GM19238 (cell line): ENCODE measurements at regions not wholly inside any gene's neighbourhood (a gene's known extent, or its start where the extent isn't known, plus 50 kb on each side); places are given as distances from the start of the nearest gene placed in this dataset.
"Not testable (repeated sequence)": the region's sequence is repeated elsewhere in the genome, so short reads cannot be mapped to it uniquely, and the experiment has no call there.

ENCODE experiments used
- DNase-seq: peaks from one replicate; pipeline ENCODE4 v3.0.0; 2011; ENCODE audit warnings: low spot score; ENCODE audit not compliant: insufficient read length

DNA sequence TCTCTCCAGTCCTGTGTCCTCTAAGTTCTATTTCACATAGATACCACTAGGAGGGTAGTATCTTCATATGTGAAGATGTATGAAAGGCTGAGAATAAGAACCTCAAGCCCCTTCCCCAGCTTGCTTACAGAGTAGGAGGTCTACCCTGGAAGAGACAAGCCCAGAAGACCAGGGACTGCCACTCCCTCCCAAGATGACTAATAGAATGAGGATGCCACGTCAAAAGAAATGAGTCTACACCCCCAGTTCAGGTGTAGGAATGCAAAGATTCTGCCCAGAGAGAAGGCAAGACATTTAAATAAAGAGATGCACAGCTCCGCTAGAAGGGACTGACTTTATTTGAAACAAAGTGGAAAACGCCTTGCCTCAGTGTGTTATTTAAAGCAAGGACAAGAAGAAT lies 1006.0 kb upstream of the USP15 start:
- no peak for DNase-seq

DNA sequence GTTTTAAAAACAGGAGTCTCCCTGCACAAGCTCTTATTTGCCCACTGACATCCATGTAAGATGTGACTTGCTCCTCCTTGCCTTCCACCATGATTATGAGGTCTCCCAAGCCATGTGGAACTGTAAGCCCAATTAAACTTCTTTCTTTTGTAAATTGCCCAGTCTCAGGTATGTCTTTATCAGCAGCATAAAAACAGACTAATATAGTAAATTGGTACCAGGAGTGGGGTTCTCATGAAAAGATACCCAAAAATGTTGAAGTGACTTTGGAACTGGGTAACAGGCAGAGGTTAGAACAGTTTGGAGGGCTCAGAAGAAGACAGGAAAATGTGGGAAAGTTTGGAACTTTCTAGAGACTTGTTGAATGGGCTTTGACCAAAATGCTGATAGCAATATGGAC lies 995.9 kb upstream of the USP15 start:
- not testable (repeated sequence) for DNase-seq

DNA sequence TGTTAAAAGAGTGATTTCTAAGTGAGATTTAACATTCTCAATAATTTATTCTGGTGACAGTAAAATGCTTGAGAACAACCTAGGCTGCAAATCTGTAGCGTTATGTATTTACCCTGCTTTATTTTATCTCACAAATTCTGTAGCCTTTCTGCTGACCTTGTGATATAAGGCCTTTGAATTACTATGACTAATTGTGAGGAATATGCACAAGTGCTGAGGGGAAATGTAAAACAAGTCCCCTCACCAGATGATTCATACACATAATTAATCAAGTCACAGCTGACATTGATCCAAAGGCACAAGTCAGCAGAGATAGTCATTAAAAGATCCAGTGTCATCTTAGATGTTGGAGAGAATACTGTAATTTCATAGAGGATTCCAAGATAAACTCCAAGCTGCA lies 992.7 kb upstream of the USP15 start:
- DNase-seq: no peak

DNA sequence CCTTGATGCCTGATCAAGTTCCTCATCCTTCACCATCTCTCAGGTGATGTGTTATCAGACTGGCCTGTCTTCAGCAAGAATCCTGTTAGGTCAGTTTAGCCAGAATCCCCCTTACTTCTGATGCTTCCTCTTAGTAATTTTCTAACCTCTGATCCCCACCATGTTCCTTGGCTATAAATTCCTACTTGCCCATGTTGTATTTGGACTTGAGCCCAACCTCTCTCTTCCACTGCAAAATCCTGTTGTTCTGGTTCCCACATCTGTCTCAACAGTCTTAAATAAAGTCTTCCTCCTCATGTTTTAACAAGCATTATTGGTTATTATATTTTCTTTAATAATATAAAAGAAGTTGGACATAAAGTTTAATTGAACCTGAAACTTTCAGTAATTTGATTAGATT lies 987.8 kb upstream of the USP15 start:
- DNase-seq: no peak

DNA sequence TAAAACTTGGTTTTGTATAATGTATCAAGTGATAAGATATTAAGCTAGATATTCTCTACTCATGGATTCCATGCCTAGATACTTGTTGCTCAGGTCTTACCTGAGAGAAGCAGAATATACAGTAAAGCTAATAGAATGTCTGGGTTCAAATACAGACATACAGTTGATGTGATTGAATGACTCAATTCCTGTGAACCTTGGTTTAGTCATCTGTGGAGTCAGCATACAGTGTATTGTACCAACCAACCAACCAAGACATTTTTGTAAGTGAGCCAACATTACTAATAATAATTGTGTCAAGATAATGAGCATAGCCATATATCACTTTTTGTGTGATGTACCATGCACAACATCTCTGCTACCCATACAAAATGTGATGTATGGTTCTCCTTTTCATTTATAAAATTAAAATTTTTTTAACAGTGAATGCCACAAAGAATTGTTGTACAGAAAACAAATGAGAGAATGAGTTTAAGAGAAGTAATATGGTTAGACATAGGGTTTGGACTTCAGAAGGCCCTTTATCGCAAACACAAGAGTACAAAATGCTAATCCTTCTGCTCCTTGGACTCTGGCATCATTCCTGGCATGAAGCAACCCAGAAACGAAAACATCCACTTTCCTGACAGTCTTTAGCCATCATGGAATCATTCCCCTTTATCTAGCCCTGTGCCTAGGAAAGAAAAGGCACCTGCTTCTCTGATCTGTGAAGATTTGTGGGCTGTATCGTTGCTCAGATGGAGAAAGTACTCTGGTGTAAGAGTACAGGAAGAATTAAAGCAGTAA lies 977.2 kb upstream of the USP15 start:
- DNase-seq: no peak

DNA sequence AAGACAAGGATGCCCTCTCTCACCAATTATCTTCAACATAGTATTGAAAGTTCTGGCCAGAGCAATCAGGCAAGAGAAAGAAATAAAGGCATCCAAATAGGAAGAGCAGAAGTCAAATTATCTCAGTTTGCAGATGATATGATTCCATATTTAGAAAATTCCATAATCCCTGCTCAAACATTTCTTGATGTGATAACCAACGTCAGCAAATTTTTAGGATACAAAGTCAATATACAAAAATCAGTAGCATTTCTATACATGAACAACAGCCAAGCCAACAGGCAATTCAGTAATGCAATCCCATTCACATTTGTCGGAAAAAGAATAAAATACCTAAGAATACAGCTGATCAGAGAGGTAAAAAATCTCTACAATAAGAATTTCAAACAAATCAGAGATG lies 969.7 kb upstream of the USP15 start:
- DNase-seq: no peak

DNA sequence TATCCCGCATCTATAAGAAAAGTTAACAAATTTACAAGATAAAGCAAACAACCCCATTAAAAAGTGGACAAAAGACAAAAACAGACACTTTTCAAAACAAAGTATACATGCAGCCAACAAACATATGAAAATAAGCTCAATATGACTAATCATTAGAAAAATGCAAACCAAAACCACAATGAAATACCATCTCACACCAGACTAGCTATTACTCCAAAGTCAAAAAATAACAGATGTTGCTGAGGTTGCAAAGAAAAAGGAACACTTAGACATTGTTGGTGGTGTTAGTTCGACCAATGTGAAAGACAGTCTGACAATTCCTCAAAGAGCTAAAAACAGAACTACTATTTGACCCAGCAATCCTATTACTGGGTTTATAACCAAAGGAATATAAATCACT lies 968.6 kb upstream of the USP15 start:
- no peak for DNase-seq

DNA sequence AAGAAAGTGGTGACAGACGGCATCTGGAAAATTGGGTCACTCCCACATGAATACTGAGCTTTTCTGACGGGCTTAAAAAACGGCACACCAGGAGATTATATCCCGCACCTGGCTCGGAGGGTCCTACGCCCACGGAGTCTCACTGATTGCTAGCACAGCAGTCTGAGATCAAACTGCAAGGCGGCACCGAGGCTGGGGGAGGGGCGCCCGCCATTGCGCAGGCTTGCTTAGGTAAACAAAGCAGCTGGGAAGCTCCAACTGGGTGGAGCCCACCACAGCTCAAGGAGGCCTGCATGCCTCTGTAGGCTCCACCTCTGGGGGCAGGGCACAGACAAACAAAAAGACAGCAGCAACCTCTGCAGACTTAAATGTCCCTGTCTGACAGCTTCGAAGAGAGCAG lies 966.2 kb upstream of the USP15 start:
- not testable (repeated sequence) for DNase-seq

DNA sequence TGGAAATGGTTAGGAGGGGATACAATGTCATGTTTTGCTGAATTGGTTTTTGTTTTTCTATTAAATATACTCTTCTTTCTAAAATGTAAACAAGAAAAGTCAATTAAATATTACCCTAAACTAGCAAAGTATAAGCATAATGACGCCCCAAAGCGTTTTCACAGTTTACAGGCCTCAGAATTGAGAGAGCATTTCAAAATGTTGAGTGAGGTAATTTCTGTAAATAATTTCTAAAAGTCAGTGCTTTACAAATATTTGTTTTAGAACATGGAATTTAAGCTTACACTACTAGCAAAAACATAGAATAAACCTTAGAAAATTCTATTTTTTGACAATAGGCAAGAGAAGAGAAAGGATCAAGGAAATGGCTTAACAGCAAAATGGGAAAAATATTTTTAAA lies 958.4 kb upstream of the USP15 start:
- no peak for DNase-seq

DNA sequence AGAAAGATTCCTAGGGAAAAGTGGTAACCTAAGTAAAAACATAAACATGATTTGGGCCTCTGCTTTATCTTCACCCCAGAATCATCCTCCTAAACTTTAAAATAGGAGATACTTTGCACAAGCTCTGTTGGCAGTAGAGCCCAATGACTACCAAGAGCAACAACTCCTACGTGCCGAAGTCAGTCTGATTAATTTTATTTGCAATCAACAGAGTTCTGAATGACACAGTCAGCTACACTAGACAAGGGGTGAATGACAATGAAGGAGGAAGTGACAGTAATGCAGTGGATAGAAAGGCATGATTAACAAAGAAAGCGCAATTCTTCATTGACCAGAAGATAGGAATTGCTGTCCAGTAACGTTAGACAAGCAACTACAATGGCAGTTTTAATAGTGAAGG lies 957.9 kb upstream of the USP15 start:
- no peak for DNase-seq

DNA sequence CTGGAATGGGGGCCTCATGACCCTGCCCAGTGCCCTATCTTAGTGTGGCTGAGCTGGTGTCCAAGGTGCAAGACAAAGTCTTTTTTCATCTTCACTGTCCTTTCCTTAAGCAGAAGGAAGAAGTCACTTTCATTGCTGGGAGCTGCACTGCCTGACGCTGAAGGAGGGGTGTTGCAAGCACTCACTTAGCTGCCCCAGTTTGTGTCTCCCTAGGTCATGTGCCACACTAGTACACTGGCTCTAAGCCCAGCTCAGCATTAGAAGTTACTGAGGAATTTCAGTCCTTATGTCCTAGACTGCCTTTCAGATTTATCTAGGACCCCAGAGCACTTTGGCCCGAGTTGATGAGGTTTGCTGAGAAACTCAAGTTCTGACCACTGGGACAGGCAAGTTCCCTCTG lies 952.0 kb upstream of the USP15 start:
- DNase-seq: no peak

DNA sequence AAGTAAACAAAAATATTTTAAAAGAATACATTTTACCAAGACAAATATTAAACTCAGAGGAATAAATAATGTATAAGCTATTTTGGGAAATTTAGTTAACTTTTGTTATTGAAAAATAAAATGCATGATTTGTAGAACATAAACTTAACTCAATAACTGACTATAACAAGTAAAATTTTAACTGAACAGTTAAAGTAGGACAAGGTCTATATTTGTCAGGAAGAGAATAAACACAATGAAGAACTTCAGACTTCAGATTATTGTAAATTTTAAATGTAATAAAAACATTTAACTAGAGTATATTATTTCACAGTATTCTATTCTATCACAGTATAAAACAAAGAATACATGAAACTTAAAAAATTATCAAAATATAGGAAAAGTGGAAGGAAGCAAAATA lies 948.8 kb upstream of the USP15 start:
- no peak for DNase-seq

DNA sequence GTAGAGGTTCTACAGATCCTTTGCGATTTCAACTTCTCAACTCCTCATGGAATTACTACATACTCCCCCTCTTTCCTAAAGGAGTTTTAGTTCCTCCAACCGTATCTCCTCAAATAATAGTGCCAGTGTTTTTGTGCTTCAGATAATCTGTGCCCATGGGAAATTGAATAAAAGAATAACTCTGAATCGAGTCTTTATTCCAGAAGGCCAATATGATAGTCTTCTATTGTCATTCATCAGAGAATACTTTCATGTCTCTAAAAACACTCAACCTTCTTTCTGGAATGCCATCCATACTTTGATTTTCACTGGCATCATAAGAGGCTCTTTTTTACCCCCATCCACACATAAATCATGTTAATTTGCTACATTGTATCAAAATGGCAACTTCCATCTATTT lies 911.3 kb upstream of the USP15 start:
- DNase-seq: no peak

DNA sequence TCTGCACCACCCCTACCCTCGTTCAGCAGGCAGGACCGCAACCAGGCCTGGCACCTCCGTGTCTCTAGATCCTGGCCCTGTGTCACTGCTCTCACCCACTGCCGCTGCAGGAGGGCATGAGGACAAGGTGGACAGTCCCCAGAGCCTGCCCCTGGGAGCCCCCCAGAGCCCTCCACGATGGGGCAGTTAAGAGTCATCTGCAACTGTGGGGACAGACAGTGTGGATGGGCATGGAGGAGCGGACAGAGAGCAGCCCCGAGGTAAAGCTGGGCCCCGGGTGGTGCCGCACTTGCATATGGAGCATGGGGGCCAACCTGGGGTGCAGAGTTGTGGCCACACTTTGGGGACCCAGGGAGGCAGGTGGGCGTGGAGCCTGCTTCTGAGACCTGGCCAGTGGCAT lies 905.1 kb upstream of the USP15 start:
- no peak for DNase-seq

DNA sequence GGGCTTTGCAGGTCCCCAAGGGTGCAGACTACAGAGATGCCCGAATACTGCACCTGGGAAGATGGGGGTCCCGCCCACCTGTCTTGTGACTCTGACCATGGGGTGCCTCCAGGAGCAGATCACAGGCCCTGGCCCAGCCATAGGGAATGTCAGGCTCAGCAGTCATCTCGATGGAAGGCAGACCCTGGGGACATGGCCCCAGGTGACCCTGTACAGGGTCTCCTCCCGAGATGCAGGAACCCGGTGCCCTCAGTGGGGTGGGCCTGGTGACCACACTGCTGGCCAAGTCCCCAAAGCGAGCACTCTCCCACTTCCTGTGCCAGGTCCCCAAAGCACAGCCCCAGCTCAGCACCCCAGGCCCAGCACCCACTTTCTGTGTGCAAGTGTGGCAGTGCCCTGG lies 903.7 kb upstream of the USP15 start:
- DNase-seq: no peak

DNA sequence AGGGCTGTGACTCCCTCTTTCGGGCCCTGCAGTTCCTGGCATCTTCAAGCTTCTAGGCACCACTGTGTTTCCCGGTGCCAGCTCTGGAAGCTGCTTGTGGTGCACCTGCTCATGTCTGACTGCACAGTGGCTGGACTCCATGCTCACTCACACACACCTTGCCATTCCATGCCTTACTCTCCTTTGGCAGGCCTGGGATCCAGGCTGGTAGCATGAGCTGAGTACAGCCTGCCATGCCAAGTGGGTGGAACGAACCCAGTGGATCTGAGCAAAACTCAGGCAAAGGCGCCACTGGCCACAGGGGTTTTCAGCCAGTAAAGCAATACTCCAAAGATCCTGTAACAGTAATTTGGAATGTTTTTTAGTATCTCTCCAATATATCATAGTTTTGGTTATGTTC lies 902.7 kb upstream of the USP15 start:
- no peak for DNase-seq

DNA sequence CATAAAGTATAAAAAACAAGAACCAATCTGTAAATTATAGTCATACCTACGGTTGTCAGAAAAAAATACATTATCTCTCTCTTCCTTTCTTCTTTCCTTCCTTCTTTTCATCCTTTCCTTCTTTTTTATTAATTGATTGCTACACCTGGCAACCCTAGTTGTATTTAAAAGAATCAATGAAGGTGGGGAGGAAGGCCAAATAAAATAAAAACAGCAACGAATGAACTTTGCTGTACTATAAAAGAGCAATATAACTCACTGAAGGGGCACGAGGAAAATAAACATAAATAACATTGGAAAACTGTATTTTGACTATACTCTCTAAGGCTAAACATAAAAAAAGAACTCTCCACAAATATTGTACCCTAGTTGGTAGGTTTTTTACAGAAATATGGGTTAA lies 898.2 kb upstream of the USP15 start:
- DNase-seq: no peak

DNA sequence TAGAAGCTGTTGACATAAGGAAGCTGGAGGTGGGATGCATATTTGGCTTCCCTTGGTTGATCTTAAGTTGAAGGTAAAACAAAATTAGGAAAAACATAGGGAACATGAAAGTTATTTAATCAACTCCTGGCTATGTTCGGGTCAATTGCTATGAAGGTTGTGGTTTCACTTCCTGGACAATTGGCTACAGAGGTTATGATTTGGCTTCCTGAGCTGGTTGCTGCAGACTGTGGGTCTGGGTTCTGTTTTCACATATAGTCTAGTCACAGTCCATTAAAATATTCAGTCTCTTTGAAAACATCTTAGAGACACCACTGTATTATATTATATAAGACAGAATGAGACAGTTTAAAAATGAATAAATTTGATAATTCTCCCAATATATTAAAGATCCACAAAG lies 895.2 kb upstream of the USP15 start:
- DNase-seq: no peak

DNA sequence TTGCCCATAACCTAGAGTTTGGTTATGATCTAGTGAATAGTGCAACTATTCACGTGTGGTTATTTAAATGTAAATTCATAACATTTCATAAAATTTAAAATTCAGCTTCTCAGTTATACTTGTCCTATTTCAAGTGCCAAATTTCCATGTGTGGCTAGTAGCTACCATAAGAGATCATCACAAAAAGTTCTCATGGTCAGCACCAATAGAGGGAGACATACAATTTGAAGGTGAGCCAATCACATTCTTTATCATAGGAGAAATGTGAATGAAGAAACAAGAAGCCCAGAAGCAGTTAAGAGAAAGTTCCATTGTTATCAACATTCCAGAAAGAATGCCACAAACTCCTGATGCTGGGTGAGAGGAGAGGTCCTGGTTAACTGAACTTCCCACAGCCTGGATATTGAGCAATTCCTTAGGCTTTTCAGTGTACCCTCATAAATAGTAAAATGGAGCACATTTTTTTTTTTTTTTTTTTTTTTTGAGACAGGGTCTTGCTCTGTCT lies 892.9 kb upstream of the USP15 start:
- DNase-seq: no peak

DNA sequence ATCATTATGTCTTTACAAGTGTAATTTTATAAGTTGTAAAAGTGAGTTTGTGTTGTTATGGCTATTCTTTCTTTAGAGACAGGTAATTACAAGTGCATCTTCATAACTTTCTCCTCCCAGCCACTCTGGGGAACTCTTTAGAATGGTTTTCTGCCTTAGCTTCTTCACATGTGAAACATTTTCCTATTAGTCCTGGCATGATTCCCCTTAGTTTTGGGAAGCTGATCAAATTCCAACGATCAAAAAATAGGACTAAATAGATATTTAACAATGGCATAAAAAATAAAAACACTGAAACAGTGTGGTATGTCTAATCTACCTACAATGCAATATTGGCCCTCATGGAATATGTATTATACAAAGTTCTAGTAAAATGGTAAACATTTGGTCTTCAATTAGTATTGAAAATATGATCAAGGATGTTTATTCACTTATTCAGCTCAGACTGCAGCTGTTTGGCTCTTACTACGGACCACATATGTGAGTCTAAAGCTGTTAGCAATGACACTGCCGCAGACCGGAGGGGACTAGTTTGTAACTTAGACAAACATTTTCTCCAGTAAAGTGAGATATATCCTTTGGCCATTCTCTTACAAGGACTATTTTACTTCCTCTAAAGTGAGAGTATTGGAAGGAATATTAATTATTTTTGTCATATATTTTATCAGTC lies 890.8 kb upstream of the USP15 start:
- DNase-seq: no peak

DNA sequence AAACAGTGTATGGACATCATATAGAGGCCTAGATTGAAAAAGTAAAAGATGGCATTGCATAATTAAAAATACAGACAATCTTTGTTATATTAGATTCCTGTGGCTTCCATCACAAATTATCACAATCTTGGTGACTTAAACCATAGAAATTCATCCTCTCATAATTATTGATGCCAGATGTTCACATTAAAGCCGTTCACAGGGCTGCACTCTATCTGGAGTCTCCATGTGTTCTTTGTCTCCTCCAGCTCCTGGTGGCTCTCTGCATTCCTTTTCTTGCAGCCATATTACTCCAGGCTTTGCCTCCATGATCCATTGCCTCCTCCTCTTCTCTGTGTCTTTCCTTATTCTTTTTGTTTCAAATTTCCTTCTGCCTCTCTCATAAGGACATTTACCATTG lies 875.7 kb upstream of the USP15 start:
- DNase-seq: no peak

DNA sequence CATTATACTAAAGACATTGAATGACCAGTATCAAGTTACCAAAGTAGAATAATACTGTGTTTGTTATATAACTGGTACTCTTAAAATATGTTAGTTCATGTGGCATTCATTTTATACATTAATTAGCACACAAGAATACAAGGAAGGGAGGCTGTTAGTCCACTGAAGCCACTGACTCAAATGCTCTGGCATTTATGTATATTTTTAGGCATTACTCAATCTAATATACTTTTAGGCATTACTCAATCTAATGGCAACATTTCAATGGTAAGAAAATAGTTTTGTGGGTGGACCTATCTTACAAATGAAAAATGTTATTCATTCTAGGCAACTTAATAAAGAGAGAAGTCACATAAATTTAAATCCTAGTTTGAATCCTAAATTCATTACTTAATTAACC lies 874.4 kb upstream of the USP15 start:
- DNase-seq: no peak

DNA sequence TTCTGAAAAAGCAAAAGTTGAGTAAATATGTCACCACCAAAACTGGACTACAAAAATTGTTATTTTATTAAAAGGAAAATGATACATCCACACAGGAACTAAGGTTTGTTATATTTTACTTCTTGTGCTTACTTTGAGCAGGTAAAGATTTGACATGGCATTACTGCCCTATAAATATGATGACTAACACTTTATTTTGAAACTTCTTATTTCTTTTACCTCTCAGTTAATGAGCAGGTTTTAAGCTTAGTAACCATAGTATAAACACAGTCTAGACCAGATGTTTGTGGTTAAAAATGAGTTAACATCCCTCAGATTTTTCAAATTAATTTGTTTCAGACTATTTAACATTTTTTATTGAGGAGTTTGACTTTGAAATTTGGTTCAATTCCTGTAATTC lies 862.5 kb upstream of the USP15 start:
- no peak for DNase-seq
